ENCODE measurements at regions not wholly inside any gene's neighbourhood (a gene's known extent, or its start where the extent isn't known, plus 50 kb on each side); places are given as distances from the start of the nearest gene placed in this dataset.

- TF ChIP-seq POLR2A (IDR thresholded peaks at IDR 0.05; ENCODE audit: low read depth, low read length): no peak
- DNase-seq (ENCODE audit: insufficient read length, low spot score): no peak
- FAIRE-seq: no peak
Observed at GRCh38 chr14:84532016-84532415, 997.9 kb upstream of the FLRT2 start.

- no peak for TF ChIP-seq POLR2A (IDR thresholded peaks at IDR 0.05; ENCODE audit: low read depth, low read length)
- DNase-seq (ENCODE audit: insufficient read length, low spot score) (no peak), FAIRE-seq (no peak)
Observed at GRCh38 chr14:84533181-84533725, 996.7 kb upstream of the FLRT2 start.

GRCh38 chr14:84533791-84534190 lies 996.2 kb upstream of the FLRT2 start:
- FAIRE-seq (no peak), DNase-seq (ENCODE audit: insufficient read length, low spot score) (no peak)
- TF ChIP-seq POLR2A (IDR thresholded peaks at IDR 0.05; ENCODE audit: low read depth, low read length): no peak

- DNase-seq (ENCODE audit: insufficient read length, low spot score) (no peak), FAIRE-seq (no peak)
- no peak for TF ChIP-seq POLR2A (IDR thresholded peaks at IDR 0.05; ENCODE audit: low read depth, low read length)
Observed at GRCh38 chr14:84535484-84535883, 994.5 kb upstream of the FLRT2 start.

GRCh38 chr14:84535976-84536375 lies 994.0 kb upstream of the FLRT2 start:
- TF ChIP-seq POLR2A (IDR thresholded peaks at IDR 0.05; ENCODE audit: low read depth, low read length): no peak
- FAIRE-seq: no peak
- no peak for DNase-seq (ENCODE audit: insufficient read length, low spot score)

GRCh38 chr14:84541018-84541417 lies 988.9 kb upstream of the FLRT2 start:
- FAIRE-seq (no peak), DNase-seq (ENCODE audit: insufficient read length, low spot score) (no peak)
- TF ChIP-seq POLR2A (IDR thresholded peaks at IDR 0.05; ENCODE audit: low read depth, low read length): no peak

GRCh38 chr14:84543859-84544258 lies 986.1 kb upstream of the FLRT2 start:
- DNase-seq (ENCODE audit: insufficient read length, low spot score) (no peak), FAIRE-seq (no peak)
- TF ChIP-seq POLR2A (IDR thresholded peaks at IDR 0.05; ENCODE audit: low read depth, low read length): no peak

GRCh38 chr14:84544486-84545131 lies 985.3 kb upstream of the FLRT2 start:
- DNase-seq (ENCODE audit: insufficient read length, low spot score): no peak
- TF ChIP-seq POLR2A (IDR thresholded peaks at IDR 0.05; ENCODE audit: low read depth, low read length): no peak
- no peak for FAIRE-seq

GRCh38 chr14:84546236-84546635 lies 983.7 kb upstream of the FLRT2 start:
- no peak for FAIRE-seq
- no peak for DNase-seq (ENCODE audit: insufficient read length, low spot score)
- TF ChIP-seq POLR2A (IDR thresholded peaks at IDR 0.05; ENCODE audit: low read depth, low read length): no peak

- TF ChIP-seq POLR2A (IDR thresholded peaks at IDR 0.05; ENCODE audit: low read depth, low read length): no peak
- FAIRE-seq (no peak), DNase-seq (ENCODE audit: insufficient read length, low spot score) (no peak)
Observed at GRCh38 chr14:84554136-84554535, 975.8 kb upstream of the FLRT2 start.

- TF ChIP-seq POLR2A (IDR thresholded peaks at IDR 0.05; ENCODE audit: low read depth, low read length): no peak
- DNase-seq (ENCODE audit: insufficient read length, low spot score): no peak
Observed at GRCh38 chr14:84555493-84555892, 974.5 kb upstream of the FLRT2 start.

GRCh38 chr14:84566109-84566508 lies 963.8 kb upstream of the FLRT2 start:
- TF ChIP-seq POLR2A (IDR thresholded peaks at IDR 0.05; ENCODE audit: low read depth, low read length): no peak
- FAIRE-seq: no peak
- DNase-seq (ENCODE audit: insufficient read length, low spot score): no peak

More at GRCh38 chr14:84555493-84555892, 974.5 kb upstream of the FLRT2 start:
- no peak for FAIRE-seq

GRCh38 chr14:84575681-84576080 lies 954.3 kb upstream of the FLRT2 start:
- DNase-seq (ENCODE audit: insufficient read length, low spot score) (no peak), FAIRE-seq (no peak)
- no peak for TF ChIP-seq POLR2A (IDR thresholded peaks at IDR 0.05; ENCODE audit: low read depth, low read length)

GRCh38 chr14:84579292-84579691 lies 950.7 kb upstream of the FLRT2 start:
- DNase-seq (ENCODE audit: insufficient read length, low spot score) (no peak), FAIRE-seq (no peak)
- TF ChIP-seq POLR2A (IDR thresholded peaks at IDR 0.05; ENCODE audit: low read depth, low read length): no peak

GRCh38 chr14:84581041-84581440 lies 948.9 kb upstream of the FLRT2 start:
- DNase-seq (ENCODE audit: insufficient read length, low spot score) (no peak), FAIRE-seq (no peak)
- no peak for TF ChIP-seq POLR2A (IDR thresholded peaks at IDR 0.05; ENCODE audit: low read depth, low read length)

Data from H54 (cell line).